ENCODE measurements at regions not wholly inside any gene's neighbourhood (a gene's known extent, or its start where the extent isn't known, plus 50 kb on each side); places are given as distances from the start of the nearest gene placed in this dataset.

DNA sequence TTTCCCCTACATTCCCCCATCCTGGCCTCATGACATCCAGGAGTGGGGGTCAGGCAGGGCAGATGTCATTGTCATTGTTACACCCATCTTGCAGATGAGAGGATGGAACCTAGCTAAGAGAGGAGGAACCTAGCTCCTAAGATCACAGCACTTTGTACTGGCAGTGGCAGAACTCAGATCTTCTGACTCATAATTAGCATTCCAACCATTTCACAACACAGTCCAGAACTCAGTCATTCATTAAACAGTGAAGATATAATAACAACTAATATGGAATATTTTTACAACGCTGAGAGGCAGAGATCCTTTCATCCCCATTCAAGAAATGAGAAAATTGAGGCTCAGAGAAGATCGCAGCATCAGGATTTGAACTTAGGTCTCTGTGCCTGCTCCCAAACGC lies 127.8 kb downstream of the CHST1 start (continued):
- TF ChIP-seq RAD21 (IDR thresholded peaks at IDR 0.05; ENCODE audit: low read length): no peak
- no peak for TF ChIP-seq SMC3 (IDR thresholded peaks at IDR 0.05; ENCODE audit: low read depth, low read length)
- no peak for TF ChIP-seq RCOR1 (IDR thresholded peaks at IDR 0.05; ENCODE audit: low read length)
- no peak for TF ChIP-seq POLR2AphosphoS5 (IDR thresholded peaks at IDR 0.05; ENCODE audit: low read depth, low read length)
- no peak for TF ChIP-seq FOXM1 (IDR thresholded peaks at IDR 0.05; ENCODE audit: low read depth)
- TF ChIP-seq, protein P1, sequence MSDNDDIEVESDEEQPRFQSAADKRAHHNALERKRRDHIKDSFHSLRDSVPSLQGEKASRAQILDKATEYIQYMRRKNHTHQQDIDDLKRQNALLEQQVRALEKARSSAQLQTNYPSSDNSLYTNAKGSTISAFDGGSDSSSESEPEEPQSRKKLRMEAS (IDR thresholded peaks at IDR 0.05; ENCODE audit: low read depth): no peak
- no peak for TF ChIP-seq FOSL2 (IDR thresholded peaks at IDR 0.05; ENCODE audit: borderline replicate concordance, low read depth)
- TF ChIP-seq NRF1 (IDR thresholded peaks at IDR 0.05; ENCODE audit: low read depth, low read length): no peak
- TF ChIP-seq, protein P2, sequence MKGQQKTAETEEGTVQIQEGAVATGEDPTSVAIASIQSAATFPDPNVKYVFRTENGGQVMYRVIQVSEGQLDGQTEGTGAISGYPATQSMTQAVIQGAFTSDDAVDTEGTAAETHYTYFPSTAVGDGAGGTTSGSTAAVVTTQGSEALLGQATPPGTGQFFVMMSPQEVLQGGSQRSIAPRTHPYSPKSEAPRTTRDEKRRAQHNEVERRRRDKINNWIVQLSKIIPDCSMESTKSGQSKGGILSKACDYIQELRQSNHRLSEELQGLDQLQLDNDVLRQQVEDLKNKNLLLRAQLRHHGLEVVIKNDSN (IDR thresholded peaks at IDR 0.05; ENCODE audit: borderline replicate concordance, low read depth): no peak
- no peak for TF ChIP-seq MXI1 (IDR thresholded peaks at IDR 0.05; ENCODE audit: low read depth, low read length)

DNA sequence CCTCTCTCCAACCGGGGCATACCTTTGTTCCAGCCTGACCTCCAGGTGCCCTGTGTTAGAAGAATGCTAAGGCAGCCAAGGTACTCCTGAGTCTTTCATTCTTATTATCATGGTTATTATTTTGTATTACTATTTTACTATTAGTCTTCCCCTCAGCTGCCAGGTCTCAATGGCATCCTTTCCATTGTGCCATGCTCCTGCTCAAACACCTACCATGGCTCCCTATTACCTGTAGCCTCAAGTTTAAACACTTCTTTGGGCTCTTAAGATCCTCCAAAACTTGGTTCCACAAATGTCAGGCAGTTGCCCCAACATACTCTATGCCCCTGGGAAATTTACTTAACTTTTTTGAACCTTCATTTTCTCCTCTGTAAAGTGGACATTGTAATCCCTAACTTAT lies 130.4 kb downstream of the CHST1 start:
- ChIA-PET POLR2A (no interaction called here), CTCF (no interaction called here)
- DNase-seq: no peak
- WGBS (ENCODE audit: low lambda C conversion rate): 24% methylated on average over 1 of the region's 1 CpG
- Histone ChIP-seq H3K9me3 (no peaks in the 10 kb centered on the region), H3K4me1 (ENCODE audit: control insufficient read depth in 1 of 2, insufficient read depth in 2 of 2, low read depth in 1 of 2, low read length in 1 of 2) (no peaks in the 10 kb centered on the region), H2AFZ (ENCODE audit: low read depth) (no peak overlapping the region), H3K27ac (ENCODE audit: low read depth in 2 of 2, low read length in 1 of 2) (no peak overlapping the region), H3K9me2 (no peaks in the 10 kb centered on the region), H4K20me1 (ENCODE audit: insufficient read depth) (no peaks in the 10 kb centered on the region), H3K4me3 (ENCODE audit: low read depth in 2 of 2, low read length in 1 of 2) (no peak overlapping the region), H3K4me2 (no peak overlapping the region), H3K27me3 (ENCODE audit: insufficient read depth) (peaks cover 12% of the 10 kb centered on the region; the same call in 1 of the 2 replicates), H3F3A (replicated peaks; ENCODE audit: insufficient read depth) (no peaks in the 10 kb centered on the region), H3K9ac (no peak overlapping the region), H3K36me3 (replicated peaks in 1 of 2; ENCODE audit: control insufficient read depth in 1 of 2, insufficient read depth in 2 of 2, low read length in 1 of 2) (no peaks in the 10 kb centered on the region), H3K79me2 (ENCODE audit: insufficient read depth) (no peaks in the 10 kb centered on the region)
- TF ChIP-seq, protein P3, sequence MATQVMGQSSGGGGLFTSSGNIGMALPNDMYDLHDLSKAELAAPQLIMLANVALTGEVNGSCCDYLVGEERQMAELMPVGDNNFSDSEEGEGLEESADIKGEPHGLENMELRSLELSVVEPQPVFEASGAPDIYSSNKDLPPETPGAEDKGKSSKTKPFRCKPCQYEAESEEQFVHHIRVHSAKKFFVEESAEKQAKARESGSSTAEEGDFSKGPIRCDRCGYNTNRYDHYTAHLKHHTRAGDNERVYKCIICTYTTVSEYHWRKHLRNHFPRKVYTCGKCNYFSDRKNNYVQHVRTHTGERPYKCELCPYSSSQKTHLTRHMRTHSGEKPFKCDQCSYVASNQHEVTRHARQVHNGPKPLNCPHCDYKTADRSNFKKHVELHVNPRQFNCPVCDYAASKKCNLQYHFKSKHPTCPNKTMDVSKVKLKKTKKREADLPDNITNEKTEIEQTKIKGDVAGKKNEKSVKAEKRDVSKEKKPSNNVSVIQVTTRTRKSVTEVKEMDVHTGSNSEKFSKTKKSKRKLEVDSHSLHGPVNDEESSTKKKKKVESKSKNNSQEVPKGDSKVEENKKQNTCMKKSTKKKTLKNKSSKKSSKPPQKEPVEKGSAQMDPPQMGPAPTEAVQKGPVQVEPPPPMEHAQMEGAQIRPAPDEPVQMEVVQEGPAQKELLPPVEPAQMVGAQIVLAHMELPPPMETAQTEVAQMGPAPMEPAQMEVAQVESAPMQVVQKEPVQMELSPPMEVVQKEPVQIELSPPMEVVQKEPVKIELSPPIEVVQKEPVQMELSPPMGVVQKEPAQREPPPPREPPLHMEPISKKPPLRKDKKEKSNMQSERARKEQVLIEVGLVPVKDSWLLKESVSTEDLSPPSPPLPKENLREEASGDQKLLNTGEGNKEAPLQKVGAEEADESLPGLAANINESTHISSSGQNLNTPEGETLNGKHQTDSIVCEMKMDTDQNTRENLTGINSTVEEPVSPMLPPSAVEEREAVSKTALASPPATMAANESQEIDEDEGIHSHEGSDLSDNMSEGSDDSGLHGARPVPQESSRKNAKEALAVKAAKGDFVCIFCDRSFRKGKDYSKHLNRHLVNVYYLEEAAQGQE (IDR thresholded peaks at IDR 0.05; ENCODE audit: low read depth, low read length): no peak
- TF ChIP-seq POLR2AphosphoS5 (IDR thresholded peaks at IDR 0.05; ENCODE audit: low read depth, low read length) (no peak), RFX5 (IDR thresholded peaks at IDR 0.05; ENCODE audit: low read length) (no peak)

DNA sequence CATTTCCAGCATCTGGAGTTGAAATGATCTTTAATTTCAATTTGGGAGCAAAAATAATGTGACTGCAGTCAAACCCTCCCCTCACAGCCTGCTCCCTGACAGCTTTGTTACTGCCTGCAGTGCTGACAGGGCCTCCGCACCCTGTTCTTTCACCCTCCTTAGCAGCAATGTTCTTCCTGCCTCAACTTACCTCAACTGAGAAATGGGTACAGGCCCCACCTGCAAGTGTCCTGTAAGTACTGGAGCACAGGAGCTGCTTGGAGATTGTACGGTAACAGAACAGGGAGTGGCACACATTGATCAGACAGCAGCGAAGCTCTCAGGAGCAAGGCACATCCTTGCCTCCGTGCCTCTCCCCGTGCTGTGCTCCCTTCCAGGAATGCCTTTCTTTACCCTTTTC lies 131.3 kb downstream of the CHST1 start:
- Histone ChIP-seq H3K9ac (no peak overlapping the region), H3K79me2 (ENCODE audit: insufficient read depth) (no peaks in the 10 kb centered on the region), H3K27me3 (ENCODE audit: insufficient read depth) (peaks cover 12% of the 10 kb centered on the region; the same call in 1 of the 2 replicates), H3F3A (replicated peaks; ENCODE audit: insufficient read depth) (no peaks in the 10 kb centered on the region), H3K4me2 (no peak overlapping the region), H2AFZ (ENCODE audit: low read depth) (no peak overlapping the region), H4K20me1 (ENCODE audit: insufficient read depth) (no peaks in the 10 kb centered on the region), H3K9me3 (no peaks in the 10 kb centered on the region), H3K4me3 (ENCODE audit: low read depth in 2 of 2, low read length in 1 of 2) (no peak overlapping the region), H3K36me3 (replicated peaks in 1 of 2; ENCODE audit: control insufficient read depth in 1 of 2, insufficient read depth in 2 of 2, low read length in 1 of 2) (no peaks in the 10 kb centered on the region), H3K4me1 (ENCODE audit: control insufficient read depth in 1 of 2, insufficient read depth in 2 of 2, low read depth in 1 of 2, low read length in 1 of 2) (no peaks in the 10 kb centered on the region), H3K9me2 (no peaks in the 10 kb centered on the region), H3K27ac (ENCODE audit: low read depth in 2 of 2, low read length in 1 of 2) (no peak overlapping the region)
- CTCF ChIA-PET: interaction anchor here (0.6 kb wide), 1 partner anchor 237 kb away, joined by 3 read pairs; no protein-coding TSS in a partner anchor
- no peak for DNase-seq
- TF ChIP-seq, protein P3 (IDR thresholded peaks at IDR 0.05; ENCODE audit: low read depth, low read length): no peak
- TF ChIP-seq MEF2A (IDR thresholded peaks at IDR 0.05; ENCODE audit: borderline replicate concordance, low read depth) (no peak), EZH2phosphoT487 (IDR thresholded peaks at IDR 0.05; ENCODE audit: borderline replicate concordance, low read depth) (no peak), FOSL2 (IDR thresholded peaks at IDR 0.05; ENCODE audit: borderline replicate concordance, low read depth) (no peak), YY1 (IDR thresholded peaks at IDR 0.05; ENCODE audit: low read depth) (no peak), POLR2AphosphoS5 (IDR thresholded peaks at IDR 0.05; ENCODE audit: low read depth, low read length) (no peak), RAD21 (IDR thresholded peaks at IDR 0.05; ENCODE audit: low read length) (no peak)
- WGBS (ENCODE audit: low lambda C conversion rate): 66% methylated on average over 4 of the region's 5 CpGs
- POLR2A ChIA-PET: no interaction called here
